Breast epithelium (tissue), 4 donors: ENCODE measurements at regions not wholly inside any gene's neighbourhood (a gene's known extent, or its start where the extent isn't known, plus 50 kb on each side); places are given as distances from the start of the nearest gene placed in this dataset.

ENCODE experiments used
- DNase-seq, 2 donors: peaks; one replicate each; pipeline ENCODE4 v3.0.0-alpha.2; 2019; ENCODE audit warnings: low spot score in 2 of 2
- H3K27ac ChIP-seq, 2 donors: fragments of 200-600 bp; sonication (generic) in 1 of 2; one replicate each; pipeline ENCODE4 v1.5.1; 2016 to 2019; ENCODE audit warnings: mild to moderate bottlenecking in 1 of 2
- H3K27me3 ChIP-seq, 2 donors: fragments of 200-600 bp; sonication (generic) in 1 of 2; one replicate each; pipeline versions ENCODE4 v1.5.1 to v1.6.0; 2017 to 2019; ENCODE audit warnings: control low read depth in 1 of 2, mild to moderate bottlenecking in 1 of 2
- H3K36me3 ChIP-seq: fragments of 200-600 bp; one replicate; pipeline ENCODE4 v1.5.1; 2019
- H3K4me1 ChIP-seq, 2 donors: fragments of 200-600 bp; sonication (generic); one replicate each; pipeline ENCODE4 v1.5.1; 2016 to 2019; ENCODE audit warnings: control low read depth in 1 of 2
- H3K4me3 ChIP-seq, 3 donors: fragments of 200-600 bp; sonication (generic); 1 replicate in 2 of 3; 2 replicates in 1 of 3; pipeline ENCODE4 v1.5.1; 2016 to 2019; ENCODE audit warnings: mild to moderate bottlenecking in 3 of 3, moderate library complexity in 2 of 3
- H3K9me3 ChIP-seq, 2 donors: fragments of 200-600 bp; sonication (generic) in 1 of 2; one replicate each; pipeline ENCODE4 v1.5.1; 2016 to 2019; ENCODE audit warnings: control low read depth in 1 of 2
- POLR2A ChIP-seq: fragments of 450-650 bp; IDR thresholded peaks from one replicate; pipeline ENCODE4 v1.6.1; 2016; ENCODE audit warnings: antibody characterized with exemption, mild to moderate bottlenecking, moderate library complexity
- POLR2AphosphoS5 ChIP-seq, 3 donors: sonication (generic); formaldehyde crosslinking; IDR thresholded peaks; one replicate each; pipeline ENCODE4 v1.6.1; 2017; ENCODE audit warnings: antibody characterized with exemption in 3 of 3
- intact Hi-C: fragments of 100-400 bp; cut with DNase I; formaldehyde crosslinking; loops from one replicate; pipeline ENCODE4 v1.15.1; 2023; ENCODE audit warnings: low total_unique reads
- TF ChIP-seq, protein P1 (sequence below), 3 donors: fragments of 450-650 bp; IDR thresholded peaks; one replicate each; pipeline ENCODE4 v1.5.1; 2016 to 2017; ENCODE audit warnings: antibody characterized with exemption in 3 of 3, mild to moderate bottlenecking in 3 of 3, moderate library complexity in 3 of 3

DNA sequence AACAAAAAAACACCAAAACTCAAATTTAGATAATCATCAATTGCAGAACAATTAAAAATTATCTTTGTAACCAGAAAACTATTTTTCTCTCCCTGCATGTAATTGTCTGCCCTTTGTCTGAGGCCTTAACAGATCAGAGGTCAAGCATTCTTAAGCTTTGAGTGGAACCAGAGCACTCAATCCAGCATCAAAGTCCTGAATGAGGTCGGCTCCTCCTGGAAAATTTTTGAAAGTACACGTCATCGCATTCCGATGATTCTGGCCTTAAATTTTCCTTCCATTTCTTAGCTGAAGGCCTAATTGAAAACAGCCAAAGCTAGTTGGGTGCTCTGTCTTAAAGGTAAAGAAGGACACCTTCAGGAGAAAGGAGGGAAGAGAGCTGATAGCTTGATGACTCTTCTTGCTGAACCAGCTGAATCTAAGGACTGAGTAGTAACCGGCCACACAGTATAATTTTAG, 510.2 kb upstream of the SULF2 start:
- DNase-seq: peak in 1 of 2 donors; percentile 43
- peak overlapping the region; percentile 23 to 46 for H3K27ac ChIP-seq
- H3K27me3 ChIP-seq: no peaks in the 10 kb centered on the region
- intact Hi-C loops: no loop called here
- H3K4me1 ChIP-seq: no peaks in the 10 kb centered on the region
- H3K4me3 ChIP-seq: no peak overlapping the region
- no peak for TF ChIP-seq POLR2A
- TF ChIP-seq POLR2AphosphoS5 (IDR thresholded peaks at IDR 0.05): peak in 1 of 3 donors; percentile 29
- TF ChIP-seq, protein P1, sequence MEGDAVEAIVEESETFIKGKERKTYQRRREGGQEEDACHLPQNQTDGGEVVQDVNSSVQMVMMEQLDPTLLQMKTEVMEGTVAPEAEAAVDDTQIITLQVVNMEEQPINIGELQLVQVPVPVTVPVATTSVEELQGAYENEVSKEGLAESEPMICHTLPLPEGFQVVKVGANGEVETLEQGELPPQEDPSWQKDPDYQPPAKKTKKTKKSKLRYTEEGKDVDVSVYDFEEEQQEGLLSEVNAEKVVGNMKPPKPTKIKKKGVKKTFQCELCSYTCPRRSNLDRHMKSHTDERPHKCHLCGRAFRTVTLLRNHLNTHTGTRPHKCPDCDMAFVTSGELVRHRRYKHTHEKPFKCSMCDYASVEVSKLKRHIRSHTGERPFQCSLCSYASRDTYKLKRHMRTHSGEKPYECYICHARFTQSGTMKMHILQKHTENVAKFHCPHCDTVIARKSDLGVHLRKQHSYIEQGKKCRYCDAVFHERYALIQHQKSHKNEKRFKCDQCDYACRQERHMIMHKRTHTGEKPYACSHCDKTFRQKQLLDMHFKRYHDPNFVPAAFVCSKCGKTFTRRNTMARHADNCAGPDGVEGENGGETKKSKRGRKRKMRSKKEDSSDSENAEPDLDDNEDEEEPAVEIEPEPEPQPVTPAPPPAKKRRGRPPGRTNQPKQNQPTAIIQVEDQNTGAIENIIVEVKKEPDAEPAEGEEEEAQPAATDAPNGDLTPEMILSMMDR (IDR thresholded peaks at IDR 0.05): peak in 2 of 3 donors; percentile 17 to 42
- H3K36me3 ChIP-seq: no peaks in the 10 kb centered on the region
- H3K9me3 ChIP-seq: no peaks in the 10 kb centered on the region

GRCh38 chr20:48294942-48295341, 509.7 kb upstream of the SULF2 start:
- DNase-seq: no peak
- Histone ChIP-seq H3K27me3 (no peaks in the 10 kb centered on the region), H3K36me3 (no peaks in the 10 kb centered on the region), H3K4me1 (no peaks in the 10 kb centered on the region), H3K27ac (peak overlapping the region in 1 of 2 donors; percentile 8), H3K9me3 (no peaks in the 10 kb centered on the region), H3K4me3 (no peak overlapping the region)
- TF ChIP-seq, protein P1 (IDR thresholded peaks at IDR 0.05): no peak
- no peak for TF ChIP-seq POLR2A
- intact Hi-C loops: no loop called here

DNA sequence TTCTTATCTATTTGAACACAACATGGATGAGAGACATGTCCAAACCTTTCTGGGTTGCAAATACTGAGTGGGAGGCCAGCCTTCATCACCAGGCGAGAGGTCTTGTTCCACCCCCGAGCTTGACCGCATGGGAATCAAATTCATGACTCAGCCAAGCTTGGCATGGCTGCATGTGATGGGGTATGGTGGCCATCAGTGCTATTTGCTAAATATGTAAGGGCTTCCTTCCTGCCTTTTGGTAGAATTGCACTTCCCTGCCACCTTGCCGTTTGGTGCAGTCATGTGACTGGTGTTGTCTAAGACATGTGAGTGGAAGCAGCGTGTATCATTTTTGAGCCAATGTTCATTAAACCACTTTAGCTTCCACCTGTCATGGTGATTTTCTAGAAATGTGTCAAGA, 508.9 kb upstream of the SULF2 start:
- Histone ChIP-seq H3K36me3 (no peaks in the 10 kb centered on the region), H3K27ac (no peak overlapping the region), H3K27me3 (no peaks in the 10 kb centered on the region), H3K9me3 (no peaks in the 10 kb centered on the region), H3K4me1 (no peaks in the 10 kb centered on the region), H3K4me3 (no peak overlapping the region)
- no peak for DNase-seq
- TF ChIP-seq, protein P1 (IDR thresholded peaks at IDR 0.05): no peak
- TF ChIP-seq POLR2A: no peak
- no peak for TF ChIP-seq POLR2AphosphoS5 (IDR thresholded peaks at IDR 0.05)
- intact Hi-C loops: no loop called here

- no peaks in the 10 kb centered on the region for H3K27me3 ChIP-seq
- H3K27ac ChIP-seq: no peak overlapping the region
- H3K4me1 ChIP-seq: no peaks in the 10 kb centered on the region
- H3K4me3 ChIP-seq: no peak overlapping the region
- no peak for DNase-seq
- H3K36me3 ChIP-seq: no peaks in the 10 kb centered on the region
- no peak for TF ChIP-seq POLR2A
- TF ChIP-seq POLR2AphosphoS5 (IDR thresholded peaks at IDR 0.05): no peak
- TF ChIP-seq, protein P1 (IDR thresholded peaks at IDR 0.05): no peak
- intact Hi-C loops: no loop called here
- H3K9me3 ChIP-seq: no peaks in the 10 kb centered on the region
Measured at GRCh38 chr20:48293671-48294070, 508.4 kb upstream of the SULF2 start.

- Histone ChIP-seq H3K9me3 (no peaks in the 10 kb centered on the region), H3K27ac (no peak overlapping the region), H3K4me3 (no peak overlapping the region), H3K36me3 (no peaks in the 10 kb centered on the region), H3K27me3 (no peaks in the 10 kb centered on the region), H3K4me1 (no peaks in the 10 kb centered on the region)
- no peak for DNase-seq
- TF ChIP-seq POLR2AphosphoS5 (IDR thresholded peaks at IDR 0.05) (no peak), POLR2A (no peak)
- TF ChIP-seq, protein P1 (IDR thresholded peaks at IDR 0.05): no peak
- intact Hi-C loops: no loop called here
Measured at GRCh38 chr20:48292806-48293205, 507.5 kb upstream of the SULF2 start.
